ENCODE measurements at regions not wholly inside any gene's neighbourhood (a gene's known extent, or its start where the extent isn't known, plus 50 kb on each side); places are given as distances from the start of the nearest gene placed in this dataset.

DNA sequence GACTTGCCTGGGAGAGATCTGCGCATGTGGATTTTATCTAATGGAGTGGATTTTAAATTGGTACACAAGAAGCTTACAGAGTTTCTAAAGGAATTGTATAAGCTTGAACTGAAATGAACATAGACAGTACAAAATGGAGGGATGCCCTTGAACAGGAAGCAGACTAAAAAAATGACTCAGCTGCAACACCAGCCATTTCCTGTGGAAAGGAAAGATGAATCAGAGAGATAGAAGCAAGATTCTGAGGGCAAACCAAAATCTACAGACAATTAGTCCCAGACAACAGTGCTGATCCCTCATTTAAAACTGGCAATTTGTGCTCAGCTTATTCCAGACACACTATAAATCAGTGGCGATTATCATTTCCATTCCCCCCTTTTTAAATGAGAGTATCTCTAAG, 114.6 kb upstream of the TCF21 start:
- TF ChIP-seq, protein P1, sequence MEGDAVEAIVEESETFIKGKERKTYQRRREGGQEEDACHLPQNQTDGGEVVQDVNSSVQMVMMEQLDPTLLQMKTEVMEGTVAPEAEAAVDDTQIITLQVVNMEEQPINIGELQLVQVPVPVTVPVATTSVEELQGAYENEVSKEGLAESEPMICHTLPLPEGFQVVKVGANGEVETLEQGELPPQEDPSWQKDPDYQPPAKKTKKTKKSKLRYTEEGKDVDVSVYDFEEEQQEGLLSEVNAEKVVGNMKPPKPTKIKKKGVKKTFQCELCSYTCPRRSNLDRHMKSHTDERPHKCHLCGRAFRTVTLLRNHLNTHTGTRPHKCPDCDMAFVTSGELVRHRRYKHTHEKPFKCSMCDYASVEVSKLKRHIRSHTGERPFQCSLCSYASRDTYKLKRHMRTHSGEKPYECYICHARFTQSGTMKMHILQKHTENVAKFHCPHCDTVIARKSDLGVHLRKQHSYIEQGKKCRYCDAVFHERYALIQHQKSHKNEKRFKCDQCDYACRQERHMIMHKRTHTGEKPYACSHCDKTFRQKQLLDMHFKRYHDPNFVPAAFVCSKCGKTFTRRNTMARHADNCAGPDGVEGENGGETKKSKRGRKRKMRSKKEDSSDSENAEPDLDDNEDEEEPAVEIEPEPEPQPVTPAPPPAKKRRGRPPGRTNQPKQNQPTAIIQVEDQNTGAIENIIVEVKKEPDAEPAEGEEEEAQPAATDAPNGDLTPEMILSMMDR (conservative IDR thresholded peaks at IDR 0.05; ENCODE audit: low read depth), result no peak
- POLR2A ChIA-PET (ENCODE audit: low non-redundant PET), result no interaction called here
- peak; percentile 15 for DNase-seq (ENCODE audit: low spot score)
- CTCF ChIA-PET, result no interaction called here
- no peak overlapping the region for H3K27ac ChIP-seq

DNA sequence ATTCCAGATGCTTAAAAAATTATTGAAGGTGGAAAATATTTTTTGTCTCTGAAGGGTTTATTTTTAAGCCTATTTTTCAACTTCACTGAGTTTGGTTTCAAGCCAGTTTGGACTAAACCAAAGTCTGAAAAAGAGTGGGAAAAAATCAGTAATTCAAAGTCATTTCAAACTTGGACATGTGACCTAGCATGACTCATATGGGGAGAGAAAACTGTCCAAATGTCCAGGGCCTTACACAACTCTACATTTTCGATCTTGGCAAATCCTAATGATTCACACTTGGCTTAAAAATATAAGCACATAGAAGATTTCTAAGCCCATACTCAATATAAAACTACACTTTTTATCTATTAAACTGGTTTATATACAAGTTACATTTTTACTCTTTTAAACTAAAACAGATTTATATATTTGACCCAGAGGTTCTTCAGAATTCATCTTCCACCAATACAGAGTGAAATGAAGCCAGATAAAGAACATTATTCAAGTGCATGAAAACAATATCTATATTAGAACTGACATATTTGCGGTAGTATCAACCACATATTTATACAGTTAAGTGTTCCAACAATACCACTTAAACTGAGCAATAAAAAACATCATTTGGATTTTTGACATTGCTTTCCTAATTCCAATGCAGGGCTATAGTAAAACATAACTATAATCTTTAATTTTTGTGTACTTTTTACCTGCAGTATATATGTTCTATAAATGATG, 110.3 kb upstream of the TCF21 start:
- H3K27ac ChIP-seq, result no peak overlapping the region
- ChIA-PET CTCF (interaction anchor here (0.6 to 1.0 kb wide), 2 partner anchors 209 to 1727 kb away, joined by 3 to 6 read pairs; no protein-coding TSS in a partner anchor), POLR2A (ENCODE audit: low non-redundant PET) (no interaction called here)
- peak; percentile 53 for DNase-seq (ENCODE audit: low spot score)
- TF ChIP-seq, protein P1 (conservative IDR thresholded peaks at IDR 0.05; ENCODE audit: low read depth), result no peak

DNA sequence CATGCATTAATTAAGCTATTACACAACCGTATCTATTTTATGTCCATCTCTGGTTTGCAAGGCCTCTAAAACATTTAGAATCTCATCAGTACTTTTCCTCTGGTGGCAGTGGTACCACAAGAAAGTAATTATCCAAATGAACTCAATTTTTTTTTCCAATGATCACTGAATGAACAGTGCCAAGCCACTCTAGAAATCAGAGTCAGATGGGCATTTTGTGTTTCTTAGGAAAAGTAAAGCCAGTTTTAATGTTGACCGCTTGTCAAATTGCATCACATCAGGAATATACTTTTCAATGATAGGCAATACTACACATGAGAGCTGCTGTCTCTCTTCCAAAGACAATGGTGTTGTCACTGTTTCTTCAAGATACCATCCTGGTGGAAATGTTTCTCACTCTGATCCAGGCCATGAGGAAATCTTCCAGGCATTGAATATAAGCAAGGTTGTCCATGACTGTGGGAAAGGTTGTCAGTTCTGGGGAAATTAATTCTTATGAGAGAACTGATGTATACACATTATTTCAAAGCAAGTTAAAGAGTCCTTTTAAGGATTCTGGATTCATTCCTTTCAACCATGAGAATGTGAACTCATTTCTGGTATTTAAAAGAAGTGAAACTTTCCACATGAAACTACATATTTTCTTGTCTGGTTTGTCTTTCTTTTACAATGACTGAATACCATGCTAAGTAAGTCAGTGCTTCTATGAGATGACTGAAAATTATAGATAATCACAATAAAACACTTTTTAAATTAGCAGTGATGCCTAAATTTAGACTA, 108.8 kb upstream of the TCF21 start:
- ChIA-PET CTCF (interaction anchor here (1.0 kb wide), 1 partner anchor 211 kb away, joined by 3 read pairs; no protein-coding TSS in a partner anchor), POLR2A (ENCODE audit: low non-redundant PET) (no interaction called here)
- TF ChIP-seq, protein P1 (conservative IDR thresholded peaks at IDR 0.05; ENCODE audit: low read depth), result no peak
- no peak overlapping the region for H3K27ac ChIP-seq
- no peak for DNase-seq (ENCODE audit: low spot score)

- no peak overlapping the region for H3K27ac ChIP-seq
- no peak for DNase-seq (ENCODE audit: low spot score)
- POLR2A ChIA-PET (ENCODE audit: low non-redundant PET), result no interaction called here
- TF ChIP-seq, protein P1 (conservative IDR thresholded peaks at IDR 0.05; ENCODE audit: low read depth), result no peak
- CTCF ChIA-PET, result no interaction called here
These were observed 102.9 kb upstream of the TCF21 start for GRCh38 chr6:133786016-133786415.

- no peak for DNase-seq (ENCODE audit: low spot score)
- POLR2A ChIA-PET (ENCODE audit: low non-redundant PET), result no interaction called here
- CTCF ChIA-PET, result interaction anchor here (0.6 kb wide), 1 partner anchor 1712 kb away, joined by 7 read pairs; no protein-coding TSS in a partner anchor
- TF ChIP-seq, protein P1 (conservative IDR thresholded peaks at IDR 0.05; ENCODE audit: low read depth), result no peak
- no peak overlapping the region for H3K27ac ChIP-seq
These were observed 101.8 kb upstream of the TCF21 start for GRCh38 chr6:133787122-133787521.

GRCh38 chr6:133787859-133788505, 100.9 kb upstream of the TCF21 start:
- H3K27ac ChIP-seq, result no peak overlapping the region
- ChIA-PET POLR2A (ENCODE audit: low non-redundant PET) (no interaction called here), CTCF (interaction anchor here (0.6 kb wide), 2 partner anchors 31 to 1713 kb away, joined by 4 to 7 read pairs; no protein-coding TSS in a partner anchor)
- DNase-seq (ENCODE audit: low spot score), result no peak
- TF ChIP-seq, protein P1 (conservative IDR thresholded peaks at IDR 0.05; ENCODE audit: low read depth), result no peak

Measured in RWPE1 (cell line).